ENCODE measurements at regions not wholly inside any gene's neighbourhood (a gene's known extent, or its start where the extent isn't known, plus 50 kb on each side); places are given as distances from the start of the nearest gene placed in this dataset.

- Histone ChIP-seq H3T11ph (ENCODE audit: low read length) (no peak overlapping the region), H3K9me3 (ENCODE audit: control insufficient read depth, low read depth, low read length) (no peaks in the 10 kb centered on the region), H3K56ac (ENCODE audit: insufficient read length, low read depth, low read length) (no peak overlapping the region), H3K4ac (ENCODE audit: low read depth, low read length) (no peak overlapping the region), H2BK5ac (ENCODE audit: insufficient read length, low read length) (no peak overlapping the region), H3K18ac (ENCODE audit: insufficient read length, low read depth, low read length) (no peak overlapping the region), H3K23me2 (ENCODE audit: insufficient read length, low read depth, low read length, poor library complexity, severe bottlenecking) (no peaks in the 10 kb centered on the region), H4K5ac (ENCODE audit: insufficient read length, low read depth, low read length) (no peak overlapping the region), H3K79me2 (ENCODE audit: insufficient read depth, low read length) (no peaks in the 10 kb centered on the region), H2BK120ac (ENCODE audit: low read depth, low read length, poor library complexity, severe bottlenecking) (no peak overlapping the region), H3K4me1 (ENCODE audit: insufficient read depth, low read length) (no peaks in the 10 kb centered on the region), H4K8ac (replicated peaks; ENCODE audit: insufficient read length, low read depth, low read length) (no peak overlapping the region), H2BK20ac (ENCODE audit: low read depth, low read length, poor library complexity, severe bottlenecking) (no peak overlapping the region), H3K79me1 (ENCODE audit: insufficient read depth, low read depth, low read length, poor library complexity, severe bottlenecking) (no peaks in the 10 kb centered on the region), H3K27me3 (ENCODE audit: insufficient read depth, low read length) (no peaks in the 10 kb centered on the region), H4K20me1 (ENCODE audit: control insufficient read depth, insufficient read depth, insufficient read length) (no peaks in the 10 kb centered on the region), H3K14ac (ENCODE audit: insufficient read depth, low read length) (no peak overlapping the region), H4K91ac (ENCODE audit: insufficient read length, low read depth, low read length) (no peak overlapping the region), H2BK15ac (ENCODE audit: low read depth, low read length) (no peak overlapping the region), H2BK12ac (ENCODE audit: insufficient read length, low read depth, low read length) (no peak overlapping the region), H3K27ac (ENCODE audit: insufficient read length, low read depth, low read length) (no peak overlapping the region), H3K4me2 (ENCODE audit: insufficient read depth, insufficient read length, low read length) (no peak overlapping the region), H2AK5ac (ENCODE audit: insufficient read length, low read length) (no peak overlapping the region), H3K23ac (ENCODE audit: insufficient read length, low read depth, low read length) (no peak overlapping the region), H2AFZ (ENCODE audit: low read length) (no peak overlapping the region), H3K9ac (ENCODE audit: extremely low read depth, insufficient read length, low read length) (no peak overlapping the region)
- H3K27ac Mint-ChIP-seq, result no peak overlapping the region
- H3K4me3 Mint-ChIP-seq, result no peak overlapping the region
- no peaks in the 10 kb centered on the region for H3K27me3 Mint-ChIP-seq (ENCODE audit: low read depth)
- H3K36me3 Mint-ChIP-seq (ENCODE audit: insufficient read depth in 1 of 3, low read depth in 3 of 3), result peaks cover 7 to 12% (median 12%) of the 10 kb centered on the region in 3 experiments
- H3K9me3 Mint-ChIP-seq, result peaks cover 18 to 21% of the 10 kb centered on the region in 2 experiments
- no peak for TF ChIP-seq CTCF (conservative IDR thresholded peaks at IDR 0.05)
- DNase-seq, result no peak
- H3K4me1 Mint-ChIP-seq, result no peaks in the 10 kb centered on the region
Measured at GRCh38 chr4:37510626-37511025, 175.6 kb downstream of the RELL1 start.

Data from H9 (cell line).